ENCODE measurements at regions not wholly inside any gene's neighbourhood (a gene's known extent, or its start where the extent isn't known, plus 50 kb on each side); places are given as distances from the start of the nearest gene placed in this dataset.

GRCh38 chrX:149124526-149125108 is 380.5 kb downstream of the IDS start:
- H4K20me1 ChIP-seq (ENCODE audit: control insufficient read depth, insufficient read depth, low read depth, low read length), result no peaks in the 10 kb centered on the region
- H3K27ac ChIP-seq (ENCODE audit: low read depth, low read length), result no peak overlapping the region
- no peaks in the 10 kb centered on the region for H3K36me3 ChIP-seq (ENCODE audit: control insufficient read depth, low read length)
- H3K4me2 ChIP-seq (ENCODE audit: low read length), result no peak overlapping the region
- no peak for TF ChIP-seq CTCF (IDR thresholded peaks at IDR 0.05; ENCODE audit: low read depth, low read length, poor library complexity, severe bottlenecking)
- no peak for TF ChIP-seq EZH2phosphoT487 (IDR thresholded peaks at IDR 0.05; ENCODE audit: borderline replicate concordance, low read length)
- H3K4me3 ChIP-seq (ENCODE audit: low read length), result no peak overlapping the region
- H3K9me2 ChIP-seq (replicated peaks; ENCODE audit: control insufficient read depth, low read length), result no peaks in the 10 kb centered on the region
- H3K79me2 ChIP-seq (ENCODE audit: control insufficient read depth, low read length), result no peaks in the 10 kb centered on the region
- H3K4me1 ChIP-seq (ENCODE audit: control insufficient read depth, low read length), result no peaks in the 10 kb centered on the region
- no peaks in the 10 kb centered on the region for H3K9me3 ChIP-seq (ENCODE audit: control insufficient read depth, insufficient read depth, low read length)
- H3K27me3 ChIP-seq (ENCODE audit: control insufficient read depth, low read length), result no peaks in the 10 kb centered on the region
- no peaks in the 10 kb centered on the region for H3F3A ChIP-seq (ENCODE audit: control insufficient read depth, insufficient read depth)

GRCh38 chrX:149121206-149121920 is 383.7 kb downstream of the IDS start:
- H3K4me2 ChIP-seq (ENCODE audit: low read length), result no peak overlapping the region
- no peak overlapping the region for H3K4me3 ChIP-seq (ENCODE audit: low read length)
- H4K20me1 ChIP-seq (ENCODE audit: control insufficient read depth, insufficient read depth, low read depth, low read length), result no peaks in the 10 kb centered on the region
- TF ChIP-seq CTCF (IDR thresholded peaks at IDR 0.05; ENCODE audit: low read depth, low read length, poor library complexity, severe bottlenecking), result no peak
- no peak for TF ChIP-seq EZH2phosphoT487 (IDR thresholded peaks at IDR 0.05; ENCODE audit: borderline replicate concordance, low read length)
- no peaks in the 10 kb centered on the region for H3K36me3 ChIP-seq (ENCODE audit: control insufficient read depth, low read length)
- no peaks in the 10 kb centered on the region for H3K4me1 ChIP-seq (ENCODE audit: control insufficient read depth, low read length)
- H3K27me3 ChIP-seq (ENCODE audit: control insufficient read depth, low read length), result no peaks in the 10 kb centered on the region
- H3K27ac ChIP-seq (ENCODE audit: low read depth, low read length), result no peak overlapping the region
- H3K9me2 ChIP-seq (replicated peaks; ENCODE audit: control insufficient read depth, low read length), result no peaks in the 10 kb centered on the region
- H3K79me2 ChIP-seq (ENCODE audit: control insufficient read depth, low read length), result no peaks in the 10 kb centered on the region
- no peaks in the 10 kb centered on the region for H3F3A ChIP-seq (ENCODE audit: control insufficient read depth, insufficient read depth)
- H3K9me3 ChIP-seq (ENCODE audit: control insufficient read depth, insufficient read depth, low read length), result no peaks in the 10 kb centered on the region

- H3K4me2 ChIP-seq (ENCODE audit: low read length), result no peak overlapping the region
- no peak overlapping the region for H3K27ac ChIP-seq (ENCODE audit: low read depth, low read length)
- TF ChIP-seq EZH2phosphoT487 (IDR thresholded peaks at IDR 0.05; ENCODE audit: borderline replicate concordance, low read length), result no peak
- no peak for TF ChIP-seq CTCF (IDR thresholded peaks at IDR 0.05; ENCODE audit: low read depth, low read length, poor library complexity, severe bottlenecking)
- no peaks in the 10 kb centered on the region for H3K9me3 ChIP-seq (ENCODE audit: control insufficient read depth, insufficient read depth, low read length)
- no peaks in the 10 kb centered on the region for H3K79me2 ChIP-seq (ENCODE audit: control insufficient read depth, low read length)
- no peaks in the 10 kb centered on the region for H3K36me3 ChIP-seq (ENCODE audit: control insufficient read depth, low read length)
- no peaks in the 10 kb centered on the region for H3F3A ChIP-seq (ENCODE audit: control insufficient read depth, insufficient read depth)
- H3K4me3 ChIP-seq (ENCODE audit: low read length), result no peak overlapping the region
- H4K20me1 ChIP-seq (ENCODE audit: control insufficient read depth, insufficient read depth, low read depth, low read length), result no peaks in the 10 kb centered on the region
- no peaks in the 10 kb centered on the region for H3K9me2 ChIP-seq (replicated peaks; ENCODE audit: control insufficient read depth, low read length)
- no peaks in the 10 kb centered on the region for H3K27me3 ChIP-seq (ENCODE audit: control insufficient read depth, low read length)
- H3K4me1 ChIP-seq (ENCODE audit: control insufficient read depth, low read length), result no peaks in the 10 kb centered on the region
Measured at GRCh38 chrX:149120459-149120858, 384.6 kb downstream of the IDS start.

Data from DOHH2 (cell line).